Lower leg skin (tissue), 3 donors: ENCODE measurements at regions not wholly inside any gene's neighbourhood (a gene's known extent, or its start where the extent isn't known, plus 50 kb on each side); places are given as distances from the start of the nearest gene placed in this dataset.

Experiments
- CTCF ChIP-seq, 3 donors: fragments of 450-650 bp; IDR thresholded peaks; one replicate each; pipeline ENCODE4 v1.5.1; 2016; ENCODE audit warnings: antibody characterized with exemption in 3 of 3, mild to moderate bottlenecking in 3 of 3, moderate library complexity in 2 of 3
- POLR2A ChIP-seq, 2 donors: fragments of 450-650 bp; IDR thresholded peaks; one replicate each; pipeline ENCODE4 v1.6.1; 2016 to 2017; ENCODE audit warnings: antibody characterized with exemption in 2 of 2, mild to moderate bottlenecking in 1 of 2, moderate library complexity in 1 of 2

- TF ChIP-seq CTCF (IDR thresholded peaks at IDR 0.05) (no peak), POLR2A (IDR thresholded peaks at IDR 0.05) (no peak)
These were observed 207.0 kb downstream of the SLITRK6 start for GRCh38 chr13:85592211-85592610.
